GM12878 (cell line): ENCODE measurements at regions not wholly inside any gene's neighbourhood (a gene's known extent, or its start where the extent isn't known, plus 50 kb on each side); places are given as distances from the start of the nearest gene placed in this dataset.

ENCODE experiments used
- ATAC-seq: fragments of 200-7000 bp; cut with Tn5 transposase; 3 replicates; pipeline ENCODE4 v1.9.1; 2020; ENCODE audit warnings: mild to moderate bottlenecking, moderate library complexity
- BruUV-seq: library from RNA; stranded (reverse); fragments of 400-500 nt; replicated peaks from 2 replicates; lab custom pipeline; 2021; lab: Mats Ljungman, UMichigan
- CTCF ChIA-PET: fragments of 300-600 bp; sonication (Branson Sonifier 250); formaldehyde crosslinking; extraction: SDS; loops from one replicate; lab custom pipeline; 2021; ENCODE audit warnings: inconsistent platforms; lab: Yijun Ruan, JAX
- POLR2A ChIA-PET: fragments of 350-600 bp; formaldehyde crosslinking; extraction: SDS; loops from one replicate; lab custom pipeline; 2021; ENCODE audit warnings: inconsistent platforms; lab: Charles Lee
- RAD21 ChIA-PET: fragments of 300-600 bp; sonication (Branson Sonifier 250); formaldehyde crosslinking; loops from one replicate; lab custom pipeline; 2023; ENCODE audit warnings: antibody characterized with exemption; ENCODE audit not compliant: unreplicated experiment; lab: Charles Lee
- SMC1A ChIA-PET: fragments of 300-600 bp; sonication (Branson Sonifier 250); formaldehyde crosslinking; loops from one replicate; lab custom pipeline; 2023; ENCODE audit not compliant: unreplicated experiment, uncharacterized antibody; lab: Charles Lee
- DNase-seq: peaks from one replicate; pipeline ENCODE4 v3.0.0-alpha.2; 2011; ENCODE audit warnings: low read depth, low spot score
- FAIRE-seq: peaks from 3 replicates; lab custom pipeline; 2011; peaks lifted over from hg19 to GRCh38; lab: Jason Lieb, UNC
- H2AFZ ChIP-seq: 2 replicates; pipeline ENCODE4 v1.6.0; 2011; ENCODE audit warnings: low read depth, low read length, control low read depth; ENCODE audit not compliant: control insufficient read depth
- H3K27ac ChIP-seq: 2 replicates; pipeline ENCODE4 v1.5.1; 2011; ENCODE audit warnings: control low read depth; ENCODE audit not compliant: control insufficient read depth, insufficient read depth
- H3K27me3 ChIP-seq, 2 experiments: replicated peaks in 1 of 2; 2 replicates each; pipeline versions ENCODE4 v1.6.0 to v1.6.1; 2011; ENCODE audit warnings: low read length in 1 of 2; ENCODE audit not compliant: control insufficient read depth in 2 of 2, insufficient read depth in 2 of 2
- H3K36me3 ChIP-seq, 2 experiments: 2 replicates each; pipeline ENCODE4 v1.5.1; 2011; ENCODE audit warnings: low read length in 1 of 2; ENCODE audit not compliant: control insufficient read depth in 2 of 2, insufficient read depth in 2 of 2
- H3K4me1 ChIP-seq: 2 replicates; pipeline ENCODE4 v1.6.1; 2011; ENCODE audit warnings: mild to moderate bottlenecking, low read length, moderate library complexity, mixed read lengths; ENCODE audit not compliant: control insufficient read depth, insufficient read depth
- H3K4me2 ChIP-seq: 2 replicates; pipeline ENCODE4 v1.6.0; 2011; ENCODE audit warnings: control low read depth; ENCODE audit not compliant: control insufficient read depth, insufficient read depth
- H3K4me3 ChIP-seq: fragments of 200-600 bp; sonication (generic); 2 replicates; pipeline ENCODE4 v1.5.1; 2016
- H3K79me2 ChIP-seq: 2 replicates; pipeline ENCODE4 v1.6.0; 2011; ENCODE audit warnings: low read length; ENCODE audit not compliant: control insufficient read depth, insufficient read depth
- H3K9ac ChIP-seq: 2 replicates; pipeline ENCODE4 v1.8.0; 2011; ENCODE audit warnings: low read length, control low read depth, mixed read lengths; ENCODE audit not compliant: control insufficient read depth, insufficient read depth
- H3K9me3 ChIP-seq: replicated peaks from 3 replicates; pipeline ENCODE4 v1.5.1; 2011; ENCODE audit warnings: mild to moderate bottlenecking, low read length; ENCODE audit not compliant: control insufficient read depth, insufficient read depth
- H4K20me1 ChIP-seq: 2 replicates; pipeline ENCODE4 v1.6.0; 2011; ENCODE audit not compliant: control insufficient read depth, insufficient read depth
- ATF7 ChIP-seq: fragments of 450-650 bp; IDR thresholded peaks from 2 replicates; pipeline ENCODE4 v1.6.1; 2016; ENCODE audit warnings: low read depth, mild to moderate bottlenecking
- BCL11A ChIP-seq: IDR thresholded peaks from 2 replicates; pipeline ENCODE4 v1.6.1; 2011; ENCODE audit warnings: low read depth, low read length
- BCL3 ChIP-seq: IDR thresholded peaks from 2 replicates; pipeline ENCODE4 v1.6.1; 2011; ENCODE audit warnings: borderline replicate concordance, low read depth, mild to moderate bottlenecking, moderate library complexity, low read length; ENCODE audit not compliant: insufficient read depth, poor library complexity, severe bottlenecking
- CBX5 ChIP-seq: sonication (generic); IDR thresholded peaks from 2 replicates; pipeline ENCODE4 v1.6.1; 2016; ENCODE audit warnings: low read depth, moderate library complexity, mild to moderate bottlenecking, inconsistent platforms
- CREM ChIP-seq: IDR thresholded peaks from 2 replicates; pipeline ENCODE4 v1.6.1; 2014; ENCODE audit warnings: antibody characterized with exemption, low read depth
- IRF5 ChIP-seq: fragments of 450-650 bp; IDR thresholded peaks from 2 replicates; pipeline ENCODE4 v1.6.1; 2017; ENCODE audit warnings: borderline replicate concordance
- KAT2A ChIP-seq: conservative IDR thresholded peaks from 2 replicates; pipeline ENCODE4 v1.6.1; 2011; ENCODE audit warnings: low read depth, low read length; ENCODE audit not compliant: control insufficient read depth
- MEF2A ChIP-seq: IDR thresholded peaks from 2 replicates; pipeline ENCODE4 v1.6.1; 2011; ENCODE audit warnings: low read depth, mild to moderate bottlenecking, low read length, moderate library complexity; ENCODE audit not compliant: insufficient read depth
- RAD51 ChIP-seq: fragments of 450-650 bp; IDR thresholded peaks from 2 replicates; pipeline ENCODE4 v1.6.1; 2016; ENCODE audit warnings: moderate library complexity, mild to moderate bottlenecking, inconsistent platforms
- RUNX3 ChIP-seq: IDR thresholded peaks from 2 replicates; pipeline ENCODE4 v1.6.1; 2012; ENCODE audit warnings: low read length, inconsistent platforms
- WGBS: methylation state at CpG from one replicate; pipeline ENCODE4 v1.1.6; 2016; ENCODE audit warnings: low lambda C conversion rate; ENCODE audit not compliant: insufficient replicate concordance, insufficient coverage; ENCODE audit errors: missing lambda C conversion rate; 5-methylcytosine and 5-hydroxymethylcytosine counted together
- in situ Hi-C: fragments of 300-500 bp; cut with MboI; formaldehyde crosslinking; loops from 9 replicates; pipeline ENCODE4 v1.14.3; 2018; ENCODE audit warnings: mixed read lengths
- intact Hi-C: fragments of 100-400 bp; cut with micrococcal nuclease; formaldehyde crosslinking; loops from one replicate; pipeline ENCODE4 v1.14.2; 2022; ENCODE audit not compliant: unreplicated experiment
- TF ChIP-seq, protein P1 (sequence below): fragments of 450-650 bp; formaldehyde crosslinking; IDR thresholded peaks from 2 replicates; pipeline ENCODE4 v1.4.0; 2020; ENCODE audit warnings: mild to moderate bottlenecking, moderate library complexity

DNA sequence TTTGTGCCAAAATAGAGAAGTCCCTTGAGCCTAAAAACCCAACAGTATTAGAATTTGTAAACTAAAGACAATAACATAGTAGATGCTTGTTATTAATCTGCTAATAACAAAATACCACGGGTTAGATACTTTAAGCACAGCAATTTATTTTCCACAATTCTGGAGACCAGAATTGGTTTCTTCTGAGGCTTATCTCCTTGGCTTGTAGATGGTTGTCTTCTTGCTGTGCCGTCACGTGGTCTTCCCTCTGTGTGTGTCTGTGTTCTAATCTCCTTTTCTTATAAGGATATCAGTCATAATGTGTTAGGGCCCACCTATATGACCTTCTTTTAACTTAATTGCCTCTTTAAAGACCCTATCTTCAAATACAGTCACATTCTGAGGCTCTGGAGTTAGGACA lies 260.1 kb downstream of the CYRIA start:
- in situ Hi-C loops = no loop called here

More for the DNA sequence above, 260.1 kb downstream of the CYRIA start:
- H3K9me3 ChIP-seq = no peaks in the 10 kb centered on the region
- H3K27me3 ChIP-seq = peaks cover 0 to 3% of the 10 kb centered on the region in 2 experiments; a peak in 1 of 4 replicates
- H3K4me2 ChIP-seq = no peak overlapping the region
- WGBS = 0% methylated on average over 3 of the region's 3 CpGs
- DNase-seq (no peak), ATAC-seq (no peak), FAIRE-seq (no peak)
- no peak for TF ChIP-seq BCL11A
- TF ChIP-seq CREM = no peak
- no peak for TF ChIP-seq IRF5
- TF ChIP-seq ATF7 = no peak
- TF ChIP-seq KAT2A = no peak
- TF ChIP-seq CBX5 = no peak
- TF ChIP-seq, protein P1, sequence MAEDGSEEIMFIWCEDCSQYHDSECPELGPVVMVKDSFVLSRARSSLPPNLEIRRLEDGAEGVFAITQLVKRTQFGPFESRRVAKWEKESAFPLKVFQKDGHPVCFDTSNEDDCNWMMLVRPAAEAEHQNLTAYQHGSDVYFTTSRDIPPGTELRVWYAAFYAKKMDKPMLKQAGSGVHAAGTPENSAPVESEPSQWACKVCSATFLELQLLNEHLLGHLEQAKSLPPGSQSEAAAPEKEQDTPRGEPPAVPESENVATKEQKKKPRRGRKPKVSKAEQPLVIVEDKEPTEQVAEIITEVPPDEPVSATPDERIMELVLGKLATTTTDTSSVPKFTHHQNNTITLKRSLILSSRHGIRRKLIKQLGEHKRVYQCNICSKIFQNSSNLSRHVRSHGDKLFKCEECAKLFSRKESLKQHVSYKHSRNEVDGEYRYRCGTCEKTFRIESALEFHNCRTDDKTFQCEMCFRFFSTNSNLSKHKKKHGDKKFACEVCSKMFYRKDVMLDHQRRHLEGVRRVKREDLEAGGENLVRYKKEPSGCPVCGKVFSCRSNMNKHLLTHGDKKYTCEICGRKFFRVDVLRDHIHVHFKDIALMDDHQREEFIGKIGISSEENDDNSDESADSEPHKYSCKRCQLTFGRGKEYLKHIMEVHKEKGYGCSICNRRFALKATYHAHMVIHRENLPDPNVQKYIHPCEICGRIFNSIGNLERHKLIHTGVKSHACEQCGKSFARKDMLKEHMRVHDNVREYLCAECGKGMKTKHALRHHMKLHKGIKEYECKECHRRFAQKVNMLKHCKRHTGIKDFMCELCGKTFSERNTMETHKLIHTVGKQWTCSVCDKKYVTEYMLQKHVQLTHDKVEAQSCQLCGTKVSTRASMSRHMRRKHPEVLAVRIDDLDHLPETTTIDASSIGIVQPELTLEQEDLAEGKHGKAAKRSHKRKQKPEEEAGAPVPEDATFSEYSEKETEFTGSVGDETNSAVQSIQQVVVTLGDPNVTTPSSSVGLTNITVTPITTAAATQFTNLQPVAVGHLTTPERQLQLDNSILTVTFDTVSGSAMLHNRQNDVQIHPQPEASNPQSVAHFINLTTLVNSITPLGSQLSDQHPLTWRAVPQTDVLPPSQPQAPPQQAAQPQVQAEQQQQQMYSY (CRISPR knock-in tag) = no peak
- no peak for TF ChIP-seq RUNX3
- TF ChIP-seq RAD51 = no peak
- TF ChIP-seq BCL3 = no peak
- TF ChIP-seq MEF2A = no peak
- no peaks in the 10 kb centered on the region for H3K4me1 ChIP-seq
- no peaks in the 10 kb centered on the region for H3K36me3 ChIP-seq
- H3K9ac ChIP-seq = no peak overlapping the region
- no peak overlapping the region for H2AFZ ChIP-seq
- H4K20me1 ChIP-seq = no peaks in the 10 kb centered on the region
- no peak overlapping the region for H3K4me3 ChIP-seq
- CTCF ChIA-PET = no interaction called here
- SMC1A ChIA-PET = no interaction called here
- H3K27ac ChIP-seq = no peak overlapping the region
- RAD21 ChIA-PET = no interaction called here
- no TSS peak for BruUV-seq
- POLR2A ChIA-PET = no interaction called here
- no peaks in the 10 kb centered on the region for H3K79me2 ChIP-seq
- intact Hi-C loops = no loop called here
